Gastroesophageal sphincter (tissue), 4 donors: ENCODE measurements at regions not wholly inside any gene's neighbourhood (a gene's known extent, or its start where the extent isn't known, plus 50 kb on each side); places are given as distances from the start of the nearest gene placed in this dataset.

Experiments
- ATAC-seq: fragments of 150-250 bp; one replicate; pipeline ENCODE4 v1.9.1; 2016; ENCODE audit warnings: mild to moderate bottlenecking, moderate library complexity
- H3K27ac ChIP-seq, 4 donors: fragments of 200-600 bp; sonication (generic) in 3 of 4; 1 replicate in 3 of 4; 2 replicates in 1 of 4; pipeline ENCODE4 v1.5.1; 2016 to 2019
- H3K27me3 ChIP-seq: fragments of 200-600 bp; sonication (generic); one replicate; pipeline ENCODE4 v1.5.1; 2019
- H3K36me3 ChIP-seq, 2 donors: fragments of 200-600 bp; sonication (generic); one replicate each; pipeline ENCODE4 v1.5.1; 2019; ENCODE audit warnings: control low read depth in 1 of 2
- H3K4me1 ChIP-seq, 3 donors: fragments of 200-600 bp; sonication (generic); 1 replicate in 2 of 3; 2 replicates in 1 of 3; pipeline ENCODE4 v1.5.1; 2016 to 2019; ENCODE audit warnings: control low read depth in 2 of 3
- H3K4me3 ChIP-seq, 2 donors: fragments of 200-600 bp; sonication (generic); one replicate each; pipeline ENCODE4 v1.5.1; 2019; ENCODE audit warnings: mild to moderate bottlenecking in 1 of 2, moderate library complexity in 1 of 2
- H3K9me3 ChIP-seq, 3 donors: fragments of 200-600 bp; sonication (generic); one replicate each; pipeline ENCODE4 v1.5.1; 2017 to 2019; ENCODE audit warnings: control low read depth in 2 of 3
- EP300 ChIP-seq: sonication (generic); formaldehyde crosslinking; IDR thresholded peaks from one replicate; pipeline ENCODE4 v1.6.1; 2017; ENCODE audit warnings: antibody characterized with exemption, mild to moderate bottlenecking
- POLR2A ChIP-seq, 2 donors: fragments of 450-650 bp; IDR thresholded peaks; one replicate each; pipeline ENCODE4 v1.6.1; 2017; ENCODE audit warnings: antibody characterized with exemption in 2 of 2, mild to moderate bottlenecking in 2 of 2, moderate library complexity in 1 of 2
- POLR2AphosphoS5 ChIP-seq: sonication (generic); formaldehyde crosslinking; IDR thresholded peaks from one replicate; pipeline ENCODE4 v1.6.1; 2017; ENCODE audit warnings: antibody characterized with exemption
- WGBS, 2 donors: methylation state at CpG; one replicate each; pipeline ENCODE4 v1.1.5; 2018; ENCODE audit warnings: low coverage in 1 of 2; 5-methylcytosine and 5-hydroxymethylcytosine counted together
- TF ChIP-seq, protein P1 (sequence below), 4 experiments: fragments of 200-600 bp in 2 of 4; fragments of 450-650 bp in 2 of 4; sonication (generic) in 1 of 4; IDR thresholded peaks; one replicate each; pipeline ENCODE4 v1.5.1; 2017 to 2019; ENCODE audit warnings: antibody characterized with exemption in 4 of 4, mild to moderate bottlenecking in 2 of 4, moderate library complexity in 2 of 4

DNA sequence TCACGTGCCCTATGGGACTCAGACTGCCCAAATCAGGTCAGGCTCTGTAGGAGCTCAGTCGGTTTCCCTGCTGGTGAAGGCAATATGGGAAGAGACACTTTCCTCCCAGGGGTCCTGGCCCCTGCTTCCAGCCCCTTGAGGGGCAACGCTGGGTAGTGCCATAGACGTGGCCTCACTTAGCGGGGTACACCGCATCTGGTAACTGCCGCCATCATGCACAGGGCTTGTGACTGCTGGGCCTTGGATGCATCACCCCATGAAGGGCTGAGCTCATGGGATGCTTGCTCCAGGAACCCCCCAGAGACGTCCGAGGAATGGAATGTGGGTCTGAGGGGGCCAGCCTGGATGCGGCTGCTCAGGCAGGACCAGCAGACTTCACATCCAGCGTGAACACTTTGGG lies 127.3 kb upstream of the HDAC4 start:
- WGBS, 2 donors = 92% methylated on average over 2 of the region's 11 CpGs; no CpG with 5 or more reads in 1 of the 2 donors
- Histone ChIP-seq H3K9me3 (peaks cover 0 to 16% (median 0%) of the 10 kb centered on the region in 3 donors), H3K27ac (no peak overlapping the region), H3K4me1 (peaks cover 0 to 6% (median 0%) of the 10 kb centered on the region in 3 donors), H3K27me3 (no peaks in the 10 kb centered on the region), H3K4me3 (no peak overlapping the region), H3K36me3 (no peaks in the 10 kb centered on the region)
- TF ChIP-seq, protein P1, sequence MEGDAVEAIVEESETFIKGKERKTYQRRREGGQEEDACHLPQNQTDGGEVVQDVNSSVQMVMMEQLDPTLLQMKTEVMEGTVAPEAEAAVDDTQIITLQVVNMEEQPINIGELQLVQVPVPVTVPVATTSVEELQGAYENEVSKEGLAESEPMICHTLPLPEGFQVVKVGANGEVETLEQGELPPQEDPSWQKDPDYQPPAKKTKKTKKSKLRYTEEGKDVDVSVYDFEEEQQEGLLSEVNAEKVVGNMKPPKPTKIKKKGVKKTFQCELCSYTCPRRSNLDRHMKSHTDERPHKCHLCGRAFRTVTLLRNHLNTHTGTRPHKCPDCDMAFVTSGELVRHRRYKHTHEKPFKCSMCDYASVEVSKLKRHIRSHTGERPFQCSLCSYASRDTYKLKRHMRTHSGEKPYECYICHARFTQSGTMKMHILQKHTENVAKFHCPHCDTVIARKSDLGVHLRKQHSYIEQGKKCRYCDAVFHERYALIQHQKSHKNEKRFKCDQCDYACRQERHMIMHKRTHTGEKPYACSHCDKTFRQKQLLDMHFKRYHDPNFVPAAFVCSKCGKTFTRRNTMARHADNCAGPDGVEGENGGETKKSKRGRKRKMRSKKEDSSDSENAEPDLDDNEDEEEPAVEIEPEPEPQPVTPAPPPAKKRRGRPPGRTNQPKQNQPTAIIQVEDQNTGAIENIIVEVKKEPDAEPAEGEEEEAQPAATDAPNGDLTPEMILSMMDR (IDR thresholded peaks at IDR 0.05) = no peak
- TF ChIP-seq POLR2A (IDR thresholded peaks at IDR 0.05) = no peak
- TF ChIP-seq POLR2AphosphoS5 = no peak
- no peak for TF ChIP-seq EP300
- ATAC-seq = no peak

DNA sequence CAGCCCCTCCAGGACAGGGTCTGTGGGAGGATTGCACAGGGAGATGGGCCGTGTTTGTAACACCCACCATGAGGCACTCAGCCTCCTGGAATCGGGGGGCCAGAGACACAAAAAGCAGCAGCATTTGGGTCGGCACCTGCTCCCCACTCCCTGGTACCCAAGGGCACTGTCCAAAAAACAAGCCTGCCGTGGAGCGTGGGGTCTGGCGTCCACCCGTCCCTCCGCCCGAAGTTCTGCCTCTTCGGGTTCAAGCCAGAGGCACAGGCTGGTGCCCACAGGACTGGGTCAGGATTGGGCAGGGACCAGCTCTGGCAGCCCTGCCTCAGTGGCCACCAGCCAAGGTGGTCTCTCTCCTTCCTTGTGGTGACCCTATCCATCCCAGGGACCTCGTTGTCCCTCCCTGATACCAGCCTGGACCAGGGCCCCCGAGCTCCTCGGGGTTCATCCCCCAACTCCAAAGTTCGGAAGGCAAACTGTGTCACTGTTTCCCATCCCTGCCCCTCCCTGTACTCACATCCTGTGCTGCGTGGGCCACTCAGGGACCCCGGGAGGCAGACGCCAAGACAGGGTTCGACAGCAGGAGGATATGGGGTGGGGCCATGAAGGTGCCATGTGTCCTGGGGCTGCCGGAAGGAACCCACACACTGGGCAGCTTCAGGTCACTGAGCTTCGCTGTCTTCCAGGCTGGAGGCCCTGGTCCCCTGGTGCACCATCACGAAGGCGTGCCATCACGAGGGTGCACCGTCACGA lies 126.0 kb upstream of the HDAC4 start:
- Histone ChIP-seq H3K27me3 (no peaks in the 10 kb centered on the region), H3K9me3 (peaks cover 0 to 16% (median 0%) of the 10 kb centered on the region in 3 donors), H3K4me3 (no peak overlapping the region), H3K27ac (no peak overlapping the region), H3K4me1 (no peaks in the 10 kb centered on the region), H3K36me3 (no peaks in the 10 kb centered on the region)
- WGBS, 2 donors = 75 to 90% methylated on average over 3 of the region's 25 CpGs
- TF ChIP-seq POLR2AphosphoS5 (no peak), POLR2A (IDR thresholded peaks at IDR 0.05) (no peak), EP300 (no peak)
- TF ChIP-seq, protein P1 (IDR thresholded peaks at IDR 0.05) = no peak
- ATAC-seq = no peak

- no peak overlapping the region for H3K4me3 ChIP-seq
- peaks cover 0 to 11% (median 0%) of the 10 kb centered on the region in 3 donors for H3K9me3 ChIP-seq
- WGBS, 2 donors = 88 to 90% methylated on average over 4 to 6 of the region's 8 CpGs
- H3K4me1 ChIP-seq = no peaks in the 10 kb centered on the region
- no peak overlapping the region for H3K27ac ChIP-seq
- H3K36me3 ChIP-seq = no peaks in the 10 kb centered on the region
- no peak for ATAC-seq
- TF ChIP-seq POLR2AphosphoS5 (no peak), POLR2A (IDR thresholded peaks at IDR 0.05) (no peak), EP300 (no peak)
- TF ChIP-seq, protein P1 (IDR thresholded peaks at IDR 0.05) = no peak
- no peaks in the 10 kb centered on the region for H3K27me3 ChIP-seq
Measured at GRCh38 chr2:239526038-239526437, 125.2 kb upstream of the HDAC4 start.

DNA sequence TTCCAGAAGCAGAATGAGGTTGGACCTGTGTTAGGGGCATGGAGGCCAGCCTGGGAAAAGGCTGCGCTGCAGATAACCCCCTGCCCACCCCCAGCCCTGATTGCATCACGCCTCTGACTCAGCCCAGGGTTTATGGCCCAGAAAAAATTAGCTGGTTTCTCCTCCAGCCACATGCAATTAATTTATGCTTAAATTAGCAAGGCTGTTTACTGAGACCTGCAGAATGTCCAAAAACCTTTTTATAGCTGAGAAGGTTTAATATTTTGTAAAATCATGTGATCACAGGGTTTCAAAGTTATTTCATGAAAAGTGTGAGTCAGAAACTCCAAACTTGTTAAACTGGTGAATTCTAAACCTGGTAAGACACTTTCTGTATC lies 123.1 kb upstream of the HDAC4 start:
- Histone ChIP-seq H3K27ac (no peak overlapping the region), H3K4me1 (peaks cover 0 to 3% (median 0%) of the 10 kb centered on the region in 3 donors), H3K36me3 (no peaks in the 10 kb centered on the region), H3K4me3 (no peak overlapping the region), H3K27me3 (no peaks in the 10 kb centered on the region), H3K9me3 (no peaks in the 10 kb centered on the region)
- TF ChIP-seq, protein P1 (IDR thresholded peaks at IDR 0.05) = no peak
- TF ChIP-seq EP300 = no peak
- no peak for TF ChIP-seq POLR2AphosphoS5
- TF ChIP-seq POLR2A (IDR thresholded peaks at IDR 0.05) = no peak
- 68% methylated on average over 2 of the region's 2 CpGs; no CpG with 5 or more reads in 1 of the 2 donors for WGBS, 2 donors
- no peak for ATAC-seq
